Spinal cord (tissue), 9 donors: ENCODE measurements at regions not wholly inside any gene's neighbourhood (a gene's known extent, or its start where the extent isn't known, plus 50 kb on each side); places are given as distances from the start of the nearest gene placed in this dataset.
"Not testable (repeated sequence)": the region's sequence is repeated elsewhere in the genome, so short reads cannot be mapped to it uniquely, and the experiment has no call there.

Source experiments
- DNase-seq, 6 donors: peaks; one replicate each; pipeline versions ENCODE4 v3.0.0 to v3.0.0-alpha.2; 2013 to 2015; ENCODE audit warnings: low spot score in 6 of 6, low read depth in 4 of 6
- H3K27ac ChIP-seq: one replicate; pipeline ENCODE4 v1.5.1; 2013; ENCODE audit warnings: low read depth, low read length, control low read depth
- H3K27me3 ChIP-seq: one replicate; pipeline ENCODE4 v1.6.1; 2013; ENCODE audit warnings: low read length; ENCODE audit not compliant: control insufficient read depth, insufficient read depth
- H3K36me3 ChIP-seq: one replicate; pipeline ENCODE4 v1.6.1; 2013; ENCODE audit warnings: low read length; ENCODE audit not compliant: control insufficient read depth, insufficient read depth
- H3K4me1 ChIP-seq: one replicate; pipeline ENCODE4 v1.6.1; 2013; ENCODE audit warnings: low read length; ENCODE audit not compliant: control insufficient read depth, insufficient read depth
- H3K4me3 ChIP-seq: one replicate; pipeline ENCODE4 v1.5.1; 2013; ENCODE audit warnings: low read depth, low read length, control low read depth
- H3K9me3 ChIP-seq: one replicate; pipeline ENCODE4 v1.6.1; 2013; ENCODE audit warnings: low read length; ENCODE audit not compliant: control insufficient read depth, insufficient read depth
- WGBS: methylation state at CpG from one replicate; pipeline ENCODE4 v1.1.5; 2013; ENCODE audit warnings: missing lambda C conversion rate; ENCODE audit not compliant: insufficient coverage; 5-methylcytosine and 5-hydroxymethylcytosine counted together
- donor health status: healthy.

- H3K4me3 ChIP-seq: no peak overlapping the region
- H3K4me1 ChIP-seq: no peaks in the 10 kb centered on the region
These were observed 343.7 kb downstream of the DMRTA1 start for GRCh38 chr9:22790329-22790728.

GRCh38 chr9:22808876-22809275, 362.3 kb downstream of the DMRTA1 start:
- Histone ChIP-seq H3K9me3 (peaks cover 2% of the 10 kb centered on the region), H3K4me3 (no peak overlapping the region), H3K27me3 (no peaks in the 10 kb centered on the region), H3K36me3 (no peaks in the 10 kb centered on the region), H3K27ac (no peak overlapping the region), H3K4me1 (no peaks in the 10 kb centered on the region)
- no CpG with 5 or more reads among the region's 1 CpG for WGBS
- no peak for DNase-seq

More at GRCh38 chr9:22790329-22790728, 343.7 kb downstream of the DMRTA1 start:
- no peak for DNase-seq
- WGBS: 74% methylated on average over 3 of the region's 9 CpGs
- Histone ChIP-seq H3K36me3 (no peaks in the 10 kb centered on the region), H3K27ac (no peak overlapping the region), H3K27me3 (no peaks in the 10 kb centered on the region), H3K9me3 (no peaks in the 10 kb centered on the region)

GRCh38 chr9:22809371-22809770, 362.7 kb downstream of the DMRTA1 start:
- 89% methylated on average over 1 of the region's 2 CpGs for WGBS
- H3K4me3 ChIP-seq: no peak overlapping the region
- no peak for DNase-seq

GRCh38 chr9:22813529-22813928, 366.9 kb downstream of the DMRTA1 start:
- Histone ChIP-seq H3K27ac (no peak overlapping the region), H3K27me3 (no peaks in the 10 kb centered on the region), H3K9me3 (no peaks in the 10 kb centered on the region), H3K36me3 (no peaks in the 10 kb centered on the region), H3K4me3 (no peak overlapping the region), H3K4me1 (no peaks in the 10 kb centered on the region)
- 58% methylated on average over 1 of the region's 2 CpGs for WGBS
- DNase-seq: peak in 5 of 6 donors; percentile 9 to 95 (median 55)

More at GRCh38 chr9:22809371-22809770, 362.7 kb downstream of the DMRTA1 start:
- H3K4me1 ChIP-seq: no peaks in the 10 kb centered on the region
- no peaks in the 10 kb centered on the region for H3K27me3 ChIP-seq
- H3K36me3 ChIP-seq: no peaks in the 10 kb centered on the region
- H3K27ac ChIP-seq: no peak overlapping the region
- no peaks in the 10 kb centered on the region for H3K9me3 ChIP-seq

- no peaks in the 10 kb centered on the region for H3K27me3 ChIP-seq
- no peak overlapping the region for H3K27ac ChIP-seq
- 100% methylated on average over 3 of the region's 3 CpGs for WGBS
- H3K4me3 ChIP-seq: no peak overlapping the region
- no peaks in the 10 kb centered on the region for H3K36me3 ChIP-seq
- no peaks in the 10 kb centered on the region for H3K4me1 ChIP-seq
- DNase-seq: no peak
- H3K9me3 ChIP-seq: no peaks in the 10 kb centered on the region
These were observed 368.6 kb downstream of the DMRTA1 start for GRCh38 chr9:22815246-22815645.

GRCh38 chr9:22817181-22817580, 370.6 kb downstream of the DMRTA1 start:
- Histone ChIP-seq H3K27ac (no peak overlapping the region), H3K27me3 (no peaks in the 10 kb centered on the region), H3K4me3 (no peak overlapping the region), H3K36me3 (no peaks in the 10 kb centered on the region), H3K9me3 (no peaks in the 10 kb centered on the region), H3K4me1 (no peaks in the 10 kb centered on the region)
- DNase-seq: no peak

- no peak overlapping the region for H3K4me3 ChIP-seq
- no peaks in the 10 kb centered on the region for H3K4me1 ChIP-seq
- H3K9me3 ChIP-seq: no peaks in the 10 kb centered on the region
- no CpG with 5 or more reads among the region's 1 CpG for WGBS
- H3K36me3 ChIP-seq: no peaks in the 10 kb centered on the region
- H3K27me3 ChIP-seq: no peaks in the 10 kb centered on the region
- DNase-seq: no peak
- no peak overlapping the region for H3K27ac ChIP-seq
These were observed 382.6 kb downstream of the DMRTA1 start for GRCh38 chr9:22829236-22829635.

- no peaks in the 10 kb centered on the region for H3K4me1 ChIP-seq
- H3K9me3 ChIP-seq: no peaks in the 10 kb centered on the region
- H3K36me3 ChIP-seq: no peaks in the 10 kb centered on the region
- no peak overlapping the region for H3K27ac ChIP-seq
- 48% methylated on average over 3 of the region's 3 CpGs for WGBS
- DNase-seq: no peak
- no peak overlapping the region for H3K4me3 ChIP-seq
- no peaks in the 10 kb centered on the region for H3K27me3 ChIP-seq
These were observed 391.6 kb downstream of the DMRTA1 start for GRCh38 chr9:22838266-22838665.

GRCh38 chr9:22840641-22841040, 394.0 kb downstream of the DMRTA1 start:
- no peak for DNase-seq
- no peak overlapping the region for H3K4me3 ChIP-seq
- H3K9me3 ChIP-seq: peaks cover 4% of the 10 kb centered on the region
- H3K36me3 ChIP-seq: no peaks in the 10 kb centered on the region
- no peak overlapping the region for H3K27ac ChIP-seq
- H3K4me1 ChIP-seq: no peaks in the 10 kb centered on the region
- no peaks in the 10 kb centered on the region for H3K27me3 ChIP-seq

- H3K9me3 ChIP-seq, H3K27me3 ChIP-seq, H3K4me1 ChIP-seq, H3K4me3 ChIP-seq, H3K27ac ChIP-seq, H3K36me3 ChIP-seq, DNase-seq: not testable (repeated sequence)
- WGBS: 83% methylated on average over 1 of the region's 1 CpG
These were observed 398.6 kb downstream of the DMRTA1 start for GRCh38 chr9:22845243-22845642.
